BJ (cell line): ENCODE measurements at regions not wholly inside any gene's neighbourhood (a gene's known extent, or its start where the extent isn't known, plus 50 kb on each side); places are given as distances from the start of the nearest gene placed in this dataset.

Experiments used
- CTCF ChIA-PET: fragments of 350-600 bp; formaldehyde crosslinking; extraction: SDS; loops from one replicate; lab custom pipeline; 2021; ENCODE audit warnings: antibody characterized with exemption, inconsistent platforms; lab: Yijun Ruan, JAX
- POLR2A ChIA-PET: fragments of 300-600 bp; sonication (Branson Sonifier 250); formaldehyde crosslinking; extraction: SDS; loops from one replicate; lab custom pipeline; 2021; ENCODE audit warnings: antibody characterized with exemption; lab: Charles Lee
- DNase-seq: peaks from one replicate; pipeline ENCODE4 v3.0.0-alpha.2; 2011; ENCODE audit warnings: low read depth
- H3K27me3 ChIP-seq: 2 replicates; pipeline ENCODE4 v1.6.0; 2011; ENCODE audit warnings: low read length; ENCODE audit not compliant: control insufficient read depth, insufficient read depth
- H3K36me3 ChIP-seq: 2 replicates; pipeline ENCODE4 v1.5.1; 2011; ENCODE audit warnings: low read length; ENCODE audit not compliant: control insufficient read depth, insufficient read depth
- H3K4me3 ChIP-seq: 2 replicates; pipeline ENCODE4 v1.5.1; 2011; ENCODE audit warnings: low read depth, mild to moderate bottlenecking, control low read depth, low read length
- TF ChIP-seq, protein P1 (sequence below): IDR thresholded peaks from 2 replicates; pipeline ENCODE4 v1.5.1; 2011; ENCODE audit warnings: low read depth, mild to moderate bottlenecking, control low read depth, inconsistent platforms, low read length, moderate library complexity; ENCODE audit not compliant: insufficient read depth

DNA sequence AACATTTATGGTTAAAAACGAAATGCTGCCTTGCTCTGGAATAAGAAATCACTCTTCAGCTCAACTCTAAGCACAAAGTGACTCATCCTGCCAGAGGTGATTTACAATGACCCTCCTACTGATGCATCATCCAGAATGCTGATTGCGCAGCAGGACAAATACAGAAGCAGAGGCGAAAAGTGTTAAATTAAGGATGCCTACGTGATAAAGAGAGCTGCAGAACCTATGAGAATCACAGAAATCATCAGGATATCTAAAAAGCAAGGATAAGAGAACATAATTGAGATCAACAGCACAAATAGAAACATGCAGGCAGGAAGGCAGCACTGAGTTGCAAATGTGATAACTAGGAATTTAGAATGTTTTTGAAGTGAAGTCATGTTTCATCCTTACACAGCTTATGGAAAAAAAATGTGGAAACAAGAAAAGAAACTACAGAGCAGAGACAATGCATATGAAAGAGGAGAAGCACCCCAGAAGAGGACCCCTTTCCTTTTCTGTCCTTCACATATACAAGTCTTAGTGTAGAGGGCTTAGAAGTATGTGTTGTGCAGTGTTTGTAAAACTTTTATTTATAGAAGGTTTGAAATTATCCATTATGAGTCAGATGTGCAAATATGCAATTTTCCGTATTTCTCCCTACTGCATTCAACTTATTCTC is 188.4 kb downstream of the SLC7A11 start:
- Histone ChIP-seq H3K36me3 (no peaks in the 10 kb centered on the region), H3K4me3 (peak overlapping the region; percentile 16; the same call in 1 of the 2 replicates), H3K27me3 (no peaks in the 10 kb centered on the region)
- TF ChIP-seq, protein P1, sequence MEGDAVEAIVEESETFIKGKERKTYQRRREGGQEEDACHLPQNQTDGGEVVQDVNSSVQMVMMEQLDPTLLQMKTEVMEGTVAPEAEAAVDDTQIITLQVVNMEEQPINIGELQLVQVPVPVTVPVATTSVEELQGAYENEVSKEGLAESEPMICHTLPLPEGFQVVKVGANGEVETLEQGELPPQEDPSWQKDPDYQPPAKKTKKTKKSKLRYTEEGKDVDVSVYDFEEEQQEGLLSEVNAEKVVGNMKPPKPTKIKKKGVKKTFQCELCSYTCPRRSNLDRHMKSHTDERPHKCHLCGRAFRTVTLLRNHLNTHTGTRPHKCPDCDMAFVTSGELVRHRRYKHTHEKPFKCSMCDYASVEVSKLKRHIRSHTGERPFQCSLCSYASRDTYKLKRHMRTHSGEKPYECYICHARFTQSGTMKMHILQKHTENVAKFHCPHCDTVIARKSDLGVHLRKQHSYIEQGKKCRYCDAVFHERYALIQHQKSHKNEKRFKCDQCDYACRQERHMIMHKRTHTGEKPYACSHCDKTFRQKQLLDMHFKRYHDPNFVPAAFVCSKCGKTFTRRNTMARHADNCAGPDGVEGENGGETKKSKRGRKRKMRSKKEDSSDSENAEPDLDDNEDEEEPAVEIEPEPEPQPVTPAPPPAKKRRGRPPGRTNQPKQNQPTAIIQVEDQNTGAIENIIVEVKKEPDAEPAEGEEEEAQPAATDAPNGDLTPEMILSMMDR, result no peak
- peak; percentile 59 for DNase-seq
- CTCF ChIA-PET, result interaction anchor here (0.6 to 1.6 kb wide), 10 partner anchors 9 to 563 kb away, joined by 3 to 6 read pairs (median 4); no protein-coding TSS in a partner anchor
- POLR2A ChIA-PET, result interaction anchor here (1.2 kb wide), 1 partner anchor 9 kb away, joined by 4 read pairs; no protein-coding TSS in a partner anchor

DNA sequence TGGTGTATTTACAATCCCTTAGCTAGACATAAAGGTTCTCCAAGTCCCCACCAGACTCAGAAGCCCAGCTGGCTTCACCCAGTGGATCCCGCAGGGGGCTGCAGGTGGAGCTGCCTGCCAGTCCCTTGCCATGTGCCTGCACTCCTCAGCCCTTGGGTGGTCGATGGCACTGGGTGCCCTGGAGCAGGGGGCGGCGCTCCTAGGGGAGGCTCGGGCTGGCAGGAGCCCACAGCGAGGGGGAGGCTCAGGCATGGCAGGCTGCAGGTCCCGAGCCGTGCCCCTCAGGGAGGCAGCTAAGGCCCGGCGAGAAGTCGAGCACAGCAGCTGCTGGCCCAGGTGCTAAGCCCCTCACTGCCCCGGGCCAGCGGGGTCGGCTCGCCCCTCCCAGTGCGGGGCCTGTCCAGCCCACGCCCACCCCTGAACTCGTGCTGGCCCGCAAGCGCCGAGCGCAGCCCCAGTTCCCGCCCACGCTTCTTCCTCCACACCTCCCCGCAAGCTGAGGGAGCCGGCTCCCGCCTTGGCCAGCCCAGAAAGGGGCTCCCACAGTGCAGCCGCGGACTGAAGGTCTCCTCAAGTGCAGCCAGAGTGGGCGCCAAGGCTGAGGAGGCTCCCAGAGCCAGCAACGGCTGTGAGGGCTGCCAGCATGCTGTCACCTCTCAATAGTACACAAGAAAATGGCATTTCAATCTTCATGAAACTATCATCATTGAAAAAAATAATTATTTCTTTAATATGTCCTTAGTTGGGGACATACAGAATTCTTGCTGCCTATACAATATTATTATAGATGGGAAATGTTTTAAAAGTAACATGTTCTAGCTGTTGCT is 189.1 kb downstream of the SLC7A11 start:
- Histone ChIP-seq H3K4me3 (no peak overlapping the region), H3K36me3 (no peaks in the 10 kb centered on the region), H3K27me3 (no peaks in the 10 kb centered on the region)
- DNase-seq, result no peak
- TF ChIP-seq, protein P1, result no peak
- POLR2A ChIA-PET, result interaction anchor here (1.2 kb wide), 1 partner anchor 8 kb away, joined by 4 read pairs; no protein-coding TSS in a partner anchor
- CTCF ChIA-PET, result interaction anchor here (0.6 to 1.6 kb wide), 11 partner anchors 8 to 564 kb away, joined by 3 to 6 read pairs (median 4); no protein-coding TSS in a partner anchor

DNA sequence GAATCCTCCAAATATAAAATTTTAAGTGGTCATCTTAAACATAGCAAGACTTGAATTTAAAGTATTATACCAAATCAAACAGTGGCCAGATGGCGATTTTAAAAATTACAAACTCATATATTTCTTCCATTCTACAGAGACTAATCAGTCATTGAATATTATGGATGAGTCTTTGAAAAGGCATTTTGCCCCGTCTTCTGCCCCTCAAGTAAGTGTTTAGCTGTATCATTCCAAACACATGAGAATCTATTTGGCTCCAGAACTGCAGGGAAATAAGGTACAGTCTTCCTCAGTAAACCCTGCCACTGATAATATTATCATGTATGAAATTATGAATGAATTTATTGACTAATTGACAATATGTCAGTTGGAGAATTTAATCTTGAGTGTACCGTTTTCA is 191.0 kb downstream of the SLC7A11 start:
- Histone ChIP-seq H3K27me3 (no peaks in the 10 kb centered on the region), H3K4me3 (no peak overlapping the region), H3K36me3 (no peaks in the 10 kb centered on the region)
- DNase-seq, result no peak
- TF ChIP-seq, protein P1, result no peak
- CTCF ChIA-PET, result interaction anchor here (1.3 kb wide), 1 partner anchor 36 kb away, joined by 3 read pairs; no protein-coding TSS in a partner anchor
- POLR2A ChIA-PET, result interaction anchor here (0.6 kb wide), 1 partner anchor 451 kb away, joined by 5 read pairs; no protein-coding TSS in a partner anchor

DNA sequence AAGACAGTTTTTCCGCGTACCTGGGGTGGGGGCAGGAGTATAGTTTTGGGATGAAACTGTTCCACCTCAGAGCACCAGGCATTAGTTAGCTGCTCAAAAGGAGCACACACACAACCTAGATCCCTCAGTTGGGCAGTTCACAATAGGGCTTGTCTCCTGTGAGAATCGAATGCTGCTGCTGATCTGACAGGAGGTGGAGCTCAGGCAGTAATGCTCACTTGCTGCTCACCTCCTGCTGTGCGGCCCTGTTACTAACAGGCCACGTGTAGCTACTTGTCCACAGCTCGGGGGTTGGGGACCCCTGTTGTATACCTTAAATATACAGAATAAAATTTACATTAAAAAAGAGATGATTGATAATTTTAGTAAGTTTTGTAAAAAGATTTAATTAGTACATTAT is 191.5 kb downstream of the SLC7A11 start:
- no peaks in the 10 kb centered on the region for H3K36me3 ChIP-seq
- ChIA-PET CTCF (interaction anchor here (1.6 kb wide), 1 partner anchor 15 kb away, joined by 8 read pairs; no protein-coding TSS in a partner anchor), POLR2A (interaction anchor here (0.6 kb wide), 2 partner anchors 32 to 451 kb away, joined by 4 to 5 read pairs; no protein-coding TSS in a partner anchor)
- H3K27me3 ChIP-seq, result no peaks in the 10 kb centered on the region
- H3K4me3 ChIP-seq, result no peak overlapping the region
- TF ChIP-seq, protein P1, result no peak
- no peak for DNase-seq
